HUES48 (cell line): ENCODE measurements at regions not wholly inside any gene's neighbourhood (a gene's known extent, or its start where the extent isn't known, plus 50 kb on each side); places are given as distances from the start of the nearest gene placed in this dataset.

Source experiments
- H3K27ac ChIP-seq: one replicate; pipeline ENCODE4 v1.7.0; 2013; ENCODE audit warnings: low read depth, low read length, inconsistent platforms
- H3K27me3 ChIP-seq: 2 replicates; pipeline ENCODE4 v1.6.1; 2013; ENCODE audit warnings: mild to moderate bottlenecking, low read length; ENCODE audit not compliant: control insufficient read depth, insufficient read depth
- H3K36me3 ChIP-seq: 2 replicates; pipeline ENCODE4 v1.6.1; 2013; ENCODE audit warnings: low read length; ENCODE audit not compliant: control insufficient read depth, insufficient read depth
- H3K4me1 ChIP-seq: 2 replicates; pipeline ENCODE4 v1.6.1; 2013; ENCODE audit warnings: mild to moderate bottlenecking, low read length; ENCODE audit not compliant: control insufficient read depth, insufficient read depth
- H3K4me3 ChIP-seq: 2 replicates; pipeline ENCODE4 v1.5.1; 2013; ENCODE audit warnings: mild to moderate bottlenecking, low read depth, low read length
- H3K9ac ChIP-seq: 2 replicates; pipeline ENCODE4 v1.6.1; 2013; ENCODE audit warnings: mild to moderate bottlenecking, low read depth, low read length, moderate library complexity
- H3K9me3 ChIP-seq: 2 replicates; pipeline ENCODE4 v1.6.1; 2013; ENCODE audit warnings: low read length; ENCODE audit not compliant: control insufficient read depth, insufficient read depth

GRCh38 chr12:42704340-42704739 is 114.8 kb upstream of the PRICKLE1 start:
- H3K27ac ChIP-seq, result no peak overlapping the region
- H3K4me1 ChIP-seq, result no peaks in the 10 kb centered on the region; the same call in 1 of the 2 replicates
- H3K27me3 ChIP-seq, result no peaks in the 10 kb centered on the region
- H3K36me3 ChIP-seq, result no peaks in the 10 kb centered on the region
- H3K9ac ChIP-seq, result no peak overlapping the region
- no peak overlapping the region for H3K4me3 ChIP-seq
- H3K9me3 ChIP-seq, result no peaks in the 10 kb centered on the region

- H3K27me3 ChIP-seq, result no peaks in the 10 kb centered on the region
- H3K4me3 ChIP-seq, result no peak overlapping the region
- no peaks in the 10 kb centered on the region for H3K36me3 ChIP-seq
- H3K27ac ChIP-seq, result no peak overlapping the region
- H3K9me3 ChIP-seq, result no peaks in the 10 kb centered on the region
- H3K4me1 ChIP-seq, result no peaks in the 10 kb centered on the region
- H3K9ac ChIP-seq, result no peak overlapping the region
Measured at GRCh38 chr12:42701084-42701483, 111.5 kb upstream of the PRICKLE1 start.

- Histone ChIP-seq H3K9me3 (no peaks in the 10 kb centered on the region), H3K4me3 (no peak overlapping the region), H3K36me3 (no peaks in the 10 kb centered on the region), H3K27me3 (no peaks in the 10 kb centered on the region), H3K9ac (no peak overlapping the region), H3K4me1 (peaks cover under 1% of the 10 kb centered on the region; the same call in 1 of the 2 replicates), H3K27ac (no peak overlapping the region)
Measured at GRCh38 chr12:42698213-42698612, 108.7 kb upstream of the PRICKLE1 start.

GRCh38 chr12:42696406-42697149 is 107.0 kb upstream of the PRICKLE1 start:
- Histone ChIP-seq H3K27ac (no peak overlapping the region), H3K4me3 (no peak overlapping the region), H3K9me3 (no peaks in the 10 kb centered on the region), H3K36me3 (no peaks in the 10 kb centered on the region), H3K9ac (no peak overlapping the region), H3K4me1 (peaks cover 8% of the 10 kb centered on the region), H3K27me3 (no peaks in the 10 kb centered on the region)

- no peak overlapping the region for H3K4me3 ChIP-seq
- H3K9me3 ChIP-seq, result no peaks in the 10 kb centered on the region
- H3K27me3 ChIP-seq, result no peaks in the 10 kb centered on the region
- H3K9ac ChIP-seq, result no peak overlapping the region
- no peak overlapping the region for H3K27ac ChIP-seq
- H3K36me3 ChIP-seq, result no peaks in the 10 kb centered on the region
- peaks cover 8% of the 10 kb centered on the region for H3K4me1 ChIP-seq
Measured at GRCh38 chr12:42695490-42695995, 106.0 kb upstream of the PRICKLE1 start.

GRCh38 chr12:42692749-42693148 is 103.2 kb upstream of the PRICKLE1 start:
- no peak overlapping the region for H3K9ac ChIP-seq
- H3K36me3 ChIP-seq, result no peaks in the 10 kb centered on the region
- H3K4me3 ChIP-seq, result no peak overlapping the region
- peaks cover 8% of the 10 kb centered on the region for H3K4me1 ChIP-seq
- H3K9me3 ChIP-seq, result no peaks in the 10 kb centered on the region
- no peaks in the 10 kb centered on the region for H3K27me3 ChIP-seq
- H3K27ac ChIP-seq, result peak overlapping the region; percentile 21

- H3K36me3 ChIP-seq, result no peaks in the 10 kb centered on the region
- no peaks in the 10 kb centered on the region for H3K9me3 ChIP-seq
- H3K4me3 ChIP-seq, result no peak overlapping the region
- no peak overlapping the region for H3K9ac ChIP-seq
- no peak overlapping the region for H3K27ac ChIP-seq
- H3K27me3 ChIP-seq, result no peaks in the 10 kb centered on the region
- H3K4me1 ChIP-seq, result peaks cover 8% of the 10 kb centered on the region
Measured at GRCh38 chr12:42691991-42692557, 102.5 kb upstream of the PRICKLE1 start.

- Histone ChIP-seq H3K27ac (no peak overlapping the region), H3K9me3 (no peaks in the 10 kb centered on the region), H3K4me1 (peaks cover 8% of the 10 kb centered on the region), H3K27me3 (no peaks in the 10 kb centered on the region), H3K36me3 (no peaks in the 10 kb centered on the region), H3K9ac (no peak overlapping the region), H3K4me3 (no peak overlapping the region)
Measured at GRCh38 chr12:42690264-42690663, 100.7 kb upstream of the PRICKLE1 start.

- H3K36me3 ChIP-seq, result no peaks in the 10 kb centered on the region
- H3K9ac ChIP-seq, result no peak overlapping the region
- H3K4me1 ChIP-seq, result peaks cover 9% of the 10 kb centered on the region
- no peaks in the 10 kb centered on the region for H3K9me3 ChIP-seq
- no peak overlapping the region for H3K4me3 ChIP-seq
- H3K27me3 ChIP-seq, result no peaks in the 10 kb centered on the region
- no peak overlapping the region for H3K27ac ChIP-seq
Measured at GRCh38 chr12:42689699-42690098, 100.2 kb upstream of the PRICKLE1 start.

GRCh38 chr12:42686514-42687172 is 97.1 kb upstream of the PRICKLE1 start:
- Histone ChIP-seq H3K36me3 (no peaks in the 10 kb centered on the region), H3K27me3 (no peaks in the 10 kb centered on the region), H3K4me1 (peaks cover 14% of the 10 kb centered on the region), H3K9ac (no peak overlapping the region), H3K27ac (no peak overlapping the region), H3K9me3 (no peaks in the 10 kb centered on the region), H3K4me3 (no peak overlapping the region)

GRCh38 chr12:42684802-42685071 is 95.2 kb upstream of the PRICKLE1 start:
- Histone ChIP-seq H3K4me1 (peaks cover 14% of the 10 kb centered on the region), H3K9ac (no peak overlapping the region), H3K9me3 (no peaks in the 10 kb centered on the region), H3K27ac (peak overlapping the region; percentile 44), H3K4me3 (no peak overlapping the region), H3K27me3 (no peaks in the 10 kb centered on the region), H3K36me3 (no peaks in the 10 kb centered on the region)
